Liver (tissue), 8 donors: ENCODE measurements at regions not wholly inside any gene's neighbourhood (a gene's known extent, or its start where the extent isn't known, plus 50 kb on each side); places are given as distances from the start of the nearest gene placed in this dataset.

Experiments used
- DNase-seq: peaks from one replicate; pipeline ENCODE4 v3.0.0-alpha.2; 2017; ENCODE audit warnings: low spot score
- H3K27ac ChIP-seq, 2 donors: one replicate each; pipeline ENCODE4 v1.7.0; 2013; ENCODE audit warnings: inconsistent platforms in 2 of 2, low read length in 2 of 2, control low read depth in 1 of 2, low read depth in 1 of 2, mild to moderate bottlenecking in 1 of 2
- H3K27me3 ChIP-seq, 4 donors: one replicate each; pipeline versions ENCODE4 v1.6.1 to v1.7.0; 2013; ENCODE audit warnings: low read length in 3 of 4, inconsistent platforms in 1 of 4, mild to moderate bottlenecking in 1 of 4, moderate library complexity in 1 of 4; ENCODE audit not compliant: control insufficient read depth in 4 of 4, insufficient read depth in 4 of 4
- H3K36me3 ChIP-seq, 4 donors: one replicate each; pipeline versions ENCODE4 v1.6.1 to v1.7.0; 2013; ENCODE audit warnings: low read length in 3 of 4, mild to moderate bottlenecking in 3 of 4, low read depth in 1 of 4, moderate library complexity in 1 of 4; ENCODE audit not compliant: control insufficient read depth in 4 of 4, insufficient read depth in 3 of 4
- H3K4me1 ChIP-seq, 4 donors: one replicate each; pipeline versions ENCODE4 v1.6.1 to v1.7.0; 2013; ENCODE audit warnings: low read length in 3 of 4, mild to moderate bottlenecking in 3 of 4, moderate library complexity in 1 of 4; ENCODE audit not compliant: control insufficient read depth in 4 of 4, insufficient read depth in 4 of 4
- H3K4me3 ChIP-seq, 3 donors: one replicate each; pipeline versions ENCODE4 v1.6.1 to v1.7.0; 2013; ENCODE audit warnings: low read length in 3 of 3, control low read depth in 1 of 3, low read depth in 1 of 3, mild to moderate bottlenecking in 1 of 3
- H3K9ac ChIP-seq, 2 donors: one replicate each; pipeline ENCODE4 v1.7.0; 2013; ENCODE audit warnings: low read length in 2 of 2, mild to moderate bottlenecking in 2 of 2, moderate library complexity in 2 of 2, control low read depth in 1 of 2, low read depth in 1 of 2
- H3K9me3 ChIP-seq, 4 donors: one replicate each; pipeline versions ENCODE4 v1.6.1 to v1.7.0; 2013; ENCODE audit warnings: low read length in 3 of 4; ENCODE audit not compliant: control insufficient read depth in 4 of 4
- ATF3 ChIP-seq: IDR thresholded peaks from 2 replicates; pipeline ENCODE4 v1.6.1; 2016; ENCODE audit warnings: antibody characterized with exemption
- CTCF ChIP-seq: fragments of 150-350 bp; IDR thresholded peaks from 2 replicates; pipeline ENCODE4 v1.5.1; 2017; ENCODE audit warnings: improper control_type of control experiment, low read depth, low read length; ENCODE audit not compliant: missing input control
- EGR1 ChIP-seq, 2 donors: IDR thresholded peaks; 2 replicates each; pipeline ENCODE4 v1.6.1; 2016 to 2018; ENCODE audit warnings: antibody characterized with exemption in 2 of 2, low read depth in 2 of 2
- HNF4A ChIP-seq, 2 donors: conservative IDR thresholded peaks; 2 replicates each; pipeline ENCODE4 v1.6.1; 2016; ENCODE audit warnings: antibody characterized with exemption in 2 of 2, mild to moderate bottlenecking in 2 of 2
- HNF4G ChIP-seq: IDR thresholded peaks from 2 replicates; pipeline ENCODE4 v1.6.1; 2016; ENCODE audit warnings: antibody characterized with exemption
- JUND ChIP-seq, 2 donors: IDR thresholded peaks; 2 replicates each; pipeline ENCODE4 v1.6.1; 2016; ENCODE audit warnings: antibody characterized with exemption in 2 of 2
- MAX ChIP-seq: IDR thresholded peaks from 2 replicates; pipeline ENCODE4 v1.6.1; 2016; ENCODE audit warnings: antibody characterized with exemption
- NR2F2 ChIP-seq: IDR thresholded peaks from 2 replicates; pipeline ENCODE4 v1.6.1; 2016; ENCODE audit warnings: antibody characterized with exemption
- RAD21 ChIP-seq, 2 donors: IDR thresholded peaks; 2 replicates each; pipeline ENCODE4 v1.6.1; 2016; ENCODE audit warnings: antibody characterized with exemption in 2 of 2, mild to moderate bottlenecking in 2 of 2
- REST ChIP-seq: IDR thresholded peaks from 2 replicates; pipeline ENCODE4 v1.6.1; 2016; ENCODE audit warnings: antibody characterized with exemption, mild to moderate bottlenecking
- RXRA ChIP-seq, 2 donors: IDR thresholded peaks; 2 replicates each; pipeline ENCODE4 v1.6.1; 2017 to 2018; ENCODE audit warnings: antibody characterized with exemption in 2 of 2, mild to moderate bottlenecking in 1 of 2
- TAF1 ChIP-seq: conservative IDR thresholded peaks from 2 replicates; pipeline ENCODE4 v1.6.1; 2016; ENCODE audit warnings: antibody characterized with exemption, mild to moderate bottlenecking
- YY1 ChIP-seq: IDR thresholded peaks from 2 replicates; pipeline ENCODE4 v1.6.1; 2016; ENCODE audit warnings: antibody characterized with exemption, mild to moderate bottlenecking
- ZBTB33 ChIP-seq: IDR thresholded peaks from 2 replicates; pipeline ENCODE4 v1.6.1; 2016; ENCODE audit warnings: antibody characterized with exemption
- WGBS: extraction: QIAGEN DNeasy Blood & Tissue Kit; methylation state at CpG from one replicate; pipeline ENCODE4 v1.1.7; 2013; 5-methylcytosine and 5-hydroxymethylcytosine counted together
- donor health status: healthy.
- donor health status: healthy.
- donor health status: healthy.
- donor health status: healthy.
- donor health status: healthy.

GRCh38 chr17:27398691-27399090, 57.6 kb upstream of the KSR1 start (continued):
- TF ChIP-seq ZBTB33 (no peak), RAD21 (IDR thresholded peaks at IDR 0.05) (no peak), YY1 (no peak), RXRA (IDR thresholded peaks at IDR 0.05) (no peak), MAX (no peak)

GRCh38 chr17:27400991-27401390, 55.3 kb upstream of the KSR1 start:
- Histone ChIP-seq H3K27ac (no peak overlapping the region), H3K9me3 (no peaks in the 10 kb centered on the region), H3K36me3 (no peaks in the 10 kb centered on the region), H3K4me1 (no peaks in the 10 kb centered on the region), H3K9ac (no peak overlapping the region), H3K27me3 (no peaks in the 10 kb centered on the region), H3K4me3 (no peak overlapping the region)
- TF ChIP-seq ATF3 (no peak), EGR1 (IDR thresholded peaks at IDR 0.05; ENCODE audit: low read depth in 2 of 2) (no peak), TAF1 (no peak), CTCF (no peak), ZBTB33 (no peak), JUND (IDR thresholded peaks at IDR 0.05) (no peak), HNF4G (no peak), YY1 (no peak), HNF4A (conservative IDR thresholded peaks at IDR 0.05) (no peak), MAX (no peak), RAD21 (IDR thresholded peaks at IDR 0.05) (no peak), NR2F2 (no peak), REST (no peak)
- 87% methylated on average over 6 of the region's 6 CpGs for WGBS
- DNase-seq: no peak
